Endodermal cell (in vitro differentiated cells): ENCODE measurements at regions not wholly inside any gene's neighbourhood (a gene's known extent, or its start where the extent isn't known, plus 50 kb on each side); places are given as distances from the start of the nearest gene placed in this dataset.

Experiments used
- DNase-seq: peaks from one replicate; pipeline ENCODE4 v3.0.0-alpha.2; 2017
- H3K27ac ChIP-seq: 2 replicates; pipeline ENCODE4 v1.5.1; 2013; ENCODE audit warnings: mild to moderate bottlenecking, low read depth, low read length, moderate library complexity
- H3K27me3 ChIP-seq: 2 replicates; pipeline ENCODE4 v1.6.1; 2013; ENCODE audit warnings: mild to moderate bottlenecking, low read length, moderate library complexity; ENCODE audit not compliant: insufficient read depth, control insufficient read depth, poor library complexity, severe bottlenecking
- H3K36me3 ChIP-seq: 2 replicates; pipeline ENCODE4 v1.7.0; 2013; ENCODE audit warnings: mild to moderate bottlenecking, low read length, moderate library complexity; ENCODE audit not compliant: control insufficient read depth, insufficient read depth
- H3K4me1 ChIP-seq: one replicate; pipeline ENCODE4 v1.7.0; 2013; ENCODE audit warnings: low read length; ENCODE audit not compliant: control insufficient read depth, insufficient read depth
- H3K4me3 ChIP-seq: 2 replicates; pipeline ENCODE4 v1.5.1; 2013; ENCODE audit warnings: mild to moderate bottlenecking, low read length, moderate library complexity
- H3K9ac ChIP-seq: 2 replicates; pipeline ENCODE4 v1.6.1; 2013; ENCODE audit warnings: mild to moderate bottlenecking, low read length, moderate library complexity; ENCODE audit not compliant: poor library complexity, severe bottlenecking; ENCODE audit errors: extremely low read depth
- H3K9me3 ChIP-seq: 2 replicates; pipeline ENCODE4 v1.6.1; 2013; ENCODE audit warnings: mild to moderate bottlenecking, low read length, moderate library complexity; ENCODE audit not compliant: control insufficient read depth
- H3K27ac Mint-ChIP-seq: 2 replicates; pipeline ENCODE4 v1.8.0; 2020; ENCODE audit warnings: mixed read lengths
- H3K27me3 Mint-ChIP-seq: 2 replicates; pipeline ENCODE4 v1.8.0; 2021; ENCODE audit warnings: mild to moderate bottlenecking, mixed read lengths; ENCODE audit not compliant: insufficient read depth
- H3K36me3 Mint-ChIP-seq: 2 replicates; pipeline ENCODE4 v1.8.0; 2020; ENCODE audit warnings: low read depth, mixed read lengths
- H3K4me1 Mint-ChIP-seq: 2 replicates; pipeline ENCODE4 v1.8.0; 2020; ENCODE audit warnings: mixed read lengths
- H3K4me3 Mint-ChIP-seq: 2 replicates; pipeline ENCODE4 v1.8.0; 2020; ENCODE audit warnings: mild to moderate bottlenecking, moderate library complexity, mixed read lengths
- H3K9me3 Mint-ChIP-seq: 2 replicates; pipeline ENCODE4 v1.8.0; 2020; ENCODE audit warnings: mild to moderate bottlenecking, mixed read lengths
- CTCF ChIP-seq: fragments of 200-600 bp; sonication (generic); conservative IDR thresholded peaks from 2 replicates; pipeline ENCODE4 v1.5.0; 2021; ENCODE audit warnings: antibody characterized with exemption, mild to moderate bottlenecking
- WGBS, 2 experiments: methylation state at CpG; one replicate each; pipeline versions ENCODE4 v1.1.5 to v1.1.7; 2013; ENCODE audit warnings: missing lambda C conversion rate in 2 of 2, mixed read lengths in 1 of 2; ENCODE audit not compliant: insufficient coverage in 1 of 2, insufficient read length in 1 of 2; 5-methylcytosine and 5-hydroxymethylcytosine counted together

- 91% methylated on average over 3 of the region's 4 CpGs; no CpG with 5 or more reads in 1 of the 2 experiments for WGBS, 2 experiments
- Histone ChIP-seq H3K27ac (no peak overlapping the region), H3K36me3 (no peaks in the 10 kb centered on the region), H3K4me3 (no peak overlapping the region), H3K9me3 (no peaks in the 10 kb centered on the region), H3K27me3 (no peaks in the 10 kb centered on the region), H3K4me1 (no peaks in the 10 kb centered on the region), H3K9ac (no peak overlapping the region)
- H3K4me3 Mint-ChIP-seq = no peak overlapping the region
- no peaks in the 10 kb centered on the region for H3K27me3 Mint-ChIP-seq
- H3K36me3 Mint-ChIP-seq = no peaks in the 10 kb centered on the region
- DNase-seq = no peak
- H3K9me3 Mint-ChIP-seq = no peaks in the 10 kb centered on the region
- no peak overlapping the region for H3K27ac Mint-ChIP-seq
- H3K4me1 Mint-ChIP-seq = no peaks in the 10 kb centered on the region
- TF ChIP-seq CTCF = no peak
These were observed 476.0 kb upstream of the ANO3 start for GRCh38 chr11:25855916-25856315.

GRCh38 chr11:25859776-25860175 is 472.2 kb upstream of the ANO3 start:
- Mint-ChIP-seq H3K4me1 (peaks cover 6% of the 10 kb centered on the region), H3K36me3 (no peaks in the 10 kb centered on the region), H3K4me3 (no peak overlapping the region), H3K27ac (no peak overlapping the region), H3K27me3 (no peaks in the 10 kb centered on the region), H3K9me3 (no peaks in the 10 kb centered on the region)
- peaks cover 2% of the 10 kb centered on the region for H3K4me1 ChIP-seq
- H3K27ac ChIP-seq = no peak overlapping the region
- no peak overlapping the region for H3K9ac ChIP-seq
- 87% methylated on average over 4 of the region's 5 CpGs; no CpG with 5 or more reads in 1 of the 2 experiments for WGBS, 2 experiments
- H3K9me3 ChIP-seq = no peaks in the 10 kb centered on the region
- no peak for DNase-seq
- H3K4me3 ChIP-seq = no peak overlapping the region
- TF ChIP-seq CTCF = no peak
- no peaks in the 10 kb centered on the region for H3K27me3 ChIP-seq
- H3K36me3 ChIP-seq = no peaks in the 10 kb centered on the region

- H3K27ac ChIP-seq = no peak overlapping the region
- no peak overlapping the region for H3K9ac ChIP-seq
- no peak overlapping the region for H3K27ac Mint-ChIP-seq
- no peaks in the 10 kb centered on the region for H3K27me3 Mint-ChIP-seq
- no peak for DNase-seq
- H3K9me3 Mint-ChIP-seq = no peaks in the 10 kb centered on the region
- no peaks in the 10 kb centered on the region for H3K9me3 ChIP-seq
- peaks cover 6% of the 10 kb centered on the region for H3K4me1 Mint-ChIP-seq
- H3K4me1 ChIP-seq = peaks cover 2% of the 10 kb centered on the region
- no peaks in the 10 kb centered on the region for H3K36me3 Mint-ChIP-seq
- no peak overlapping the region for H3K4me3 ChIP-seq
- no peak overlapping the region for H3K4me3 Mint-ChIP-seq
- H3K36me3 ChIP-seq = no peaks in the 10 kb centered on the region
- H3K27me3 ChIP-seq = no peaks in the 10 kb centered on the region
- TF ChIP-seq CTCF = no peak
- WGBS, 2 experiments = 80 to 91% methylated on average over 1 to 2 of the region's 2 CpGs
These were observed 471.1 kb upstream of the ANO3 start for GRCh38 chr11:25860677-25861450.
